HT-29 (cell line): ENCODE measurements at regions not wholly inside any gene's neighbourhood (a gene's known extent, or its start where the extent isn't known, plus 50 kb on each side); places are given as distances from the start of the nearest gene placed in this dataset.

ENCODE experiments used
- DNase-seq: peaks from one replicate; pipeline ENCODE4 v3.0.0-alpha.2; 2015; ENCODE audit warnings: low spot score

DNA sequence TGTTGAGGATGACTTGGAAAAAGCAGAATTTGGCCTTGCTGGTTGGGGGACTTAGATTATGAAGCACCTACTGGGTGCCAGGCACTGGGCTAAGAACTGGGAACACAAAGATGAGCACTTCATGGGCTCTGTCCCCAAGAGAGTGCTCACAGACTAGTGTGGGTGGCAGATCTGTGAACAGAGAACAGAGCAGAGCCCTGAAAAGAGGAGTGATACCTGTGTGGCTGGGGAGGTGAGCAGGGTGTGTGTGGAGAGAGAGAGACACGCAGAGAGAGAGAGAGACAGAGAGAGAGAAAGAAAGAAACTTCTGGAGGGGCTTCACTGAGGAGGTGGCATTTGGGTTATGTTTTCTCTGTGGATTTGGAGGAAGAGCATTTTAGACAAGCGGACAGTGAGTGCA, 61.1 kb upstream of the PPP2R5A start:
- no peak for DNase-seq

DNA sequence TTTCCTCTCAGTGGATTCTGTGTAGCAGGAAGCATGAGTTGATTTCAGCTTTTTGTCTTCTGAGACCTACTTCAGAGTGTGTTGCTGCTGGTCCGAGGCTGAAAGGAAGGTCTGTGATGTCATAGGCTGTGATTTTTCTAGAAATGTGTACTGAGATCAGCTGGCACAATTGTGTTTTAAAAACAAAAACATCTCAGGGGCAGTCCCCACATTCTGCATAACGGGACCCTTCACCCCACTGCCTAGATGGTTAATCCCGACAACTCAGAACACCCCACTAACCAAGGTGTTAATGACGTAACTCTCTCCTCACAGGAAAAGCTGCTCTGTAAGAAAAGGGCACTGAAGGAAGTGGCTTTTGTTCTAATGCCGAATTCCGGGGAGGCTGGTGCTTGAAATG, 59.8 kb upstream of the PPP2R5A start:
- DNase-seq, result no peak

DNA sequence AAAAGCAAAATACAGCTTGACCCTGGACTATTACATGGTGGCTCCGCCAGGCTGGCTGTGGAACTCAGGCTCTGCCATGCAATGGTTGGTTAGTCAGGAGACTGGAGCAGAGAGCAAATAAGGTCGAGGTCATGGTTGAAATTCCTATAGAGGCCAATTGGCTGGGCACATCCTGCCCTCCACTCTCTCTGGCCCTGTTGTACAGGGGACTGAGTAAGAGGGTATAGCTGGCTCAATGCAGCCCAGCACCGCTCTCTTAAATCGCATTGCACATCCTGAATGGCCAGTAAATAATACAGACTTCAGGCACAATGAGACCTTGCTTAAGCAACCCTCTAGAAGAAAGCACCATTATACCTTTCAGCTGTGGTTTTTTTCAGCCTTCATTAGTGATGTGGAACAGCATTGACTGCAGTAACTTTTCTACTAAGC, 59.3 kb upstream of the PPP2R5A start:
- no peak for DNase-seq

DNA sequence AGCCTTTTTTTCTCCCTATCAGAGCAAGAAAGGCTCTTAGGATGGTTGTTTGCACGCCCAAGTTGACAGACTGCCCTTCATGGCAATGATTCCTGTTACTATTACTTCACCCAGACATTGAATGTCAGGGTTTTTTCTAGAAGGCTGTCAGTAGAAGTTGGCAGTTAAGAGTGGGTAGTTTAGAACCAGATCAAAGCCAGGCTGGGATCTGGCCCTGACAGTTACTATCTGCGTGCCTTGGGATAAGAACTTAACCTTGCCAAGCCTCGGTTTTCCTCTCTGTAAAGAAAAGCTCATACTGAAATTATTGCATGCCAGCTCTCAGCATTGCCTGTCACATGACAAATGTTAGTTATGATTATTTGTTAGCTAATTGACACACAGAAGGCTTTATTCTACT, 58.7 kb upstream of the PPP2R5A start:
- DNase-seq, result no peak

DNA sequence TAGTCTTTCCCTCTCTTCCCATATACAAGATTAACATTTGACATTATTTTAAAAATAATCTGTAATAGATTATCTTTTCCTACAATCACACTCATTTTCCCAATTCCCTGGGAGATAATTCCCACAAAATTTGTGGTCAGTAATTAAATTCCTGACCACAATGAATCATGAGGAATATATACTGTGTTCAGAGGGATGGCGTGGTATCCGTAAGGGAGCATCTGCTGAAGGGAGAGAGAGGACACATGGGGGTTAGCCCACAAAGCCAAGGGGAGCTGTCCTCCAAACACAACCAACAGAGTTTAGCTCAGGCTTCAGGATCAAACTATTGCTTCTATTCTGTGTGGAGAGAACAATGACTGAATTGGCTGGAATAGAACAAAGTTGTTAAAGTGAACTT, 57.1 kb upstream of the PPP2R5A start:
- DNase-seq, result no peak

DNA sequence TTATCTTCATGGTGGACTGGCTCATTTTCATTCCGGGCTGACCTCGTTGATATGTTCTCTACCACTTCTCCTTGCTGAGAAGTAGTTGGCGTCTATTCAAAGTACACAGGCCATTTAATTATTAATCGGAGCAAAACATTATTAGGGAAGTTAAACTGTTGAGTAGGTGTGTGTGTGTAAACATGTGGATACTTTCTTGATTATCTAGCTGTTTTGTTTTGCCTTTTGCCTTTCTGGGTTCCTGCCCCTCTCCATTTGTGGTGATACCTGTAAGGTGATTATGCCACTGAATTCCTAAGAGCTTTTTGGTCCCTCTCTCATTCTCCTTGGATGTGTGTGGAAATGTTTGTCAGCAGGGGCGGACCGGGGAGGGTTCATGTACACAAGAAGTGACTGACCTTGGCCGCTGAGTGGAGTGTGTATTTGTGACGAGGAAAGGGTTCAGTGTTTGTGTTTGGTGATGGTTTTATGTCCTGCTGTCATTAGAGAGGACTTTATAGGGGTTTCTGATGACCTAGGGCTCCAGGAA, 56.6 kb upstream of the PPP2R5A start:
- peak; percentile 69 for DNase-seq

DNA sequence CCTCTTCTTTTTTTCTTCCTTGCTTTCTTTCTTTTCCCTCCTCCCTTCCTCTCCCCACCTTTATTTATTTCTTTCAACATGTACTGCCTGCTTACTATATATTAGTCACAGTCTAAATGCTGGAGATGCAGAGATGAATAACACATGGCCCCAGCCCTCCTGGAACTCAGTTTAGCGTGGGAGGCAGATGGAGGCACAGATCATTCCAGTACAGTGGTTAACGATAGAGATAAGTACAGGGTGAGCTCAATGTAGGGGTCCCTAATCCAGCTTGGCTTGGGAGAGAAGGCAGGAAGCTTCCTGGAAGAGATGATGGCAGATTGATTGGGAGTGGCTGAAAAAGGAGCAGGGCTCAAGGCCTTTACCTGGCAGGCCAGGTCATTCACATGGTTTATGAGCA, 55.6 kb upstream of the PPP2R5A start:
- DNase-seq, result no peak

DNA sequence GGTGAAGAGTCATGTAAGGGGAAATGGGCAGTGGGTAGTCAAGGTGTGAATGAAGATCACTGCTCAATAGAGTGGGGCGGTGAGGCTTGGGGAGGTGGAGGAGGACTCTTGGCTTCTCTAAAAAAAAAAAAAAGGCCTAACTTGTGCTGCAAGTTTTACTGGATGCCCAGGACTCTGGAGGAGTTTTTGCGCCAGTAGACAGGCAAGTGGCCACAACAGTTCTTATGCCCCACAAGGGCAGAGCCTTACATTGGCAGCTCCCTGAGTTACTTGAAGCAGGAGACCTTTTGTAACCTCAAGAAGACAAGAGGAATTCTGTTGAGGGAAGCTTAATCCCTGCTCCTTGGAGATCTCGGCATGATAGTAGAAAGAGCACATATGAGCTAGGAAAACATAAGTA, 54.9 kb upstream of the PPP2R5A start:
- no peak for DNase-seq

DNA sequence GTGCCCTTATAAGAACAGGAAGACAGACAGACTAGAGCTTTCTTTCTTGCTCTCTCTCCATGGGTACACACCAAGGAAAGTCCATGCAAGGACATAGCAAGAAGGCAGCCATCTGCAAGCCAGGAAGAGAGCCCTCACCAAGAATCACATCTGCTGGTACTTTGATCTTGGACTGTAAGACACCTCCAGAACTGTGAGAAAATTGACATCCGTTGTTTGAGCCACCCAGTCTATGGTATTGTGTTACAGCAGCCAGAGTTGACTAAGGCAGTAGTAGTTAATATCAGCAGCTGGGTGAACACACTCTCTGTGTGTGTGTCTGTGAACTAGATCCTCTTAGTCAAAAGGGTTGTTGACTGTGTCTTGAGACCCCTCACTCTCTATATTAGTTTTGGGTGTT, 53.8 kb upstream of the PPP2R5A start:
- no peak for DNase-seq

DNA sequence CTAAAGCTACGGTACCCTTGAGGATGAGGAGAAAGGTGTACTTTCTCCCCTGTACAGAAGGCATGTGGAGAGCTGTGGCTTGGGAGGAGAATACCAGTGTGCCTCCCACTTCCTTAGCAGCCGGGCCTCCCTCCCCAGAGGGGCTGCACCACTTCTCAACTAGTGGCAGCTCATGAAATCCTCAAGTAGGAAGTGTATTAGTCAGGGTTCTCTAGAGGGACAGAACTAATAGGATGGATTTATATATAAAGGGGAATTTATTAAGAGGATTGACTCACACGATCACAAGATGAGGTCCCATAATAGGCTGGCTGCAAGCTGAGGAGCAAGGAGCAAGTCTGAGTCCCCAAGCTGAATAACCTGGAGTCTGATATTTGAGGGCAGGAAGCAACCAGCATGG, 53.1 kb upstream of the PPP2R5A start:
- DNase-seq, result no peak

DNA sequence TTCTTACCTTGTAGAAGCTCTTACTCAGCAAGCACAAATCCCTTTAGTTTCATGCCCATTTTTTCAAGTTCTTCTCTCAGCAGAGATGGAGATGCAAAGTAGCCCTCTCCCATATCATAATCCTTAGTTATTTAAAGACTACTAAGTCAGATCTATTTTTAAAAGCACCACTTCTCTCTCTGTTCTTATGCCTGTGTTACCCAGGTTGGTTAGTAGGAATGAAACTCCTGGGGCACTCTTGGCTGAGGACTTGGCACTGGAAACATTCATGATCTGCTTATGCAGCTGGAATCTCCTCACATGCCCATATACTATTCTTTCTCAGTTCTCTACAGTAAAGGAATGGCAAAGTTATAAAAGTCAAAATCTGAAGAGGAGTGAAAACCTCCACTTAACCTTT, 51.9 kb upstream of the PPP2R5A start:
- DNase-seq, result no peak

DNA sequence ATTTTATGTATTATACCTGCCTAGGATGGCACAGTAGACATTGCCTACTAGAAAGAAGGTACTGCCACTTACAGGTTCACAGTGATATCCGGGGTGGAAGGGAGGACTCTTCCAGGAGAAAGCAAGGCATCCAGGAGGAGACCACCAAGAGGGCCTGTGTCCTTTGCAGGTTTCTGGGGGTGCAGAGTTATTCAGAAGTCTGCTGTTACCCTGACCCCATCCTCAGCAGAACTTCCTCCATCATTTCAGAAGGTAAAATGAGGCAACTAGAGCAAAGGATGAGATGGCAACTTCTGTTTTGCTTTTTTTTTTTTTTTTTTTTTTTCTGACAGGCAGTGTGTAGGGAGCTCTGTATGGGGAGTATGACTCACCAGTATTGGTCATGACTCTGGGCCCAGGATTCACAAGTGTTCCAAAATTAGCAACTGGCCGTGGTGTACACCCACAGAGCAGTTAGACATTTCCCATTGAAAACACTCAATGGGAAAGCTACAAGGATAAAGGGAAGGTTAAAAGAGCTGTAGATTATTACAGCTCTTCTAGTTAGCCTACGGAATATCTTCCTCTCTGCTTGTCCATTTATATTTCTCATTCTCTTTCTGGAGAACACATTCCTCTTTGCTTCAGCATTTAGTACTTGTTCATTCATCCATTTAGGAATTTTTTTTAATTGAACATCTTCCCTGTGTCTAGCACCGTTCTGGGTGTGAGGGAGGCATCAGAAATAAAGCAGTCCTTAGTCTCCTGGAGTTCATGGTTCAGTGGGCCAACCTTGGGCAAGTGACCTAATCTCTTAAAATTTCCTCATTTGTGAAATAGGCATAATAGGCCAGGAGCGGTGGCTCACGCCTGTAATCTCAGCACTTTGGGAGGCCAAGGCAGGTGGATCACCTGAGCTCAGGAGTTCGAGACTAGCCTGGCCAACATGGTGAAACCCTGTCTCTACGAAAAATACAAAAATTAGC, 50.5 kb upstream of the PPP2R5A start:
- no peak for DNase-seq
